Endothelial cell of umbilical vein (primary cell): ENCODE measurements at regions not wholly inside any gene's neighbourhood (a gene's known extent, or its start where the extent isn't known, plus 50 kb on each side); places are given as distances from the start of the nearest gene placed in this dataset.

Experiments used
- EZH2 ChIP-seq: IDR thresholded peaks from 2 replicates; pipeline ENCODE4 v1.6.1; 2012; ENCODE audit warnings: borderline replicate concordance, low read depth, mild to moderate bottlenecking, moderate library complexity, low read length, inconsistent platforms; ENCODE audit not compliant: severe bottlenecking
- FOS ChIP-seq: IDR thresholded peaks from 2 replicates; pipeline ENCODE4 v1.6.1; 2011; ENCODE audit warnings: mild to moderate bottlenecking, low read length, moderate library complexity, borderline replicate concordance; ENCODE audit not compliant: insufficient read depth
- JUN ChIP-seq: IDR thresholded peaks from 2 replicates; pipeline ENCODE4 v1.6.1; 2011; ENCODE audit warnings: borderline replicate concordance, low read depth; ENCODE audit not compliant: insufficient read length, insufficient read depth
- MAX ChIP-seq: IDR thresholded peaks from 2 replicates; pipeline ENCODE4 v1.6.1; 2011; ENCODE audit not compliant: insufficient read depth, insufficient read length
- MYC ChIP-seq: IDR thresholded peaks from one replicate; pipeline ENCODE4 v1.6.1; 2011; ENCODE audit warnings: mild to moderate bottlenecking, low read depth, low read length
- POLR2A ChIP-seq: IDR thresholded peaks from 2 replicates; pipeline ENCODE4 v1.6.1; 2012; ENCODE audit warnings: low read depth, mild to moderate bottlenecking, control low read depth, low read length
- POLR2AphosphoS5 ChIP-seq: IDR thresholded peaks from 2 replicates; pipeline ENCODE4 v1.6.1; 2012; ENCODE audit warnings: low read depth, mild to moderate bottlenecking, control low read depth, low read length, moderate library complexity; ENCODE audit not compliant: insufficient read depth
- TF ChIP-seq, protein P1 (sequence below), 2 donors: IDR thresholded peaks; 1 replicate in 1 of 2; 2 replicates in 1 of 2; pipeline ENCODE4 v1.5.1; 2011; ENCODE audit warnings: low read length in 2 of 2, mild to moderate bottlenecking in 2 of 2, moderate library complexity in 2 of 2, control low read depth in 1 of 2, inconsistent platforms in 1 of 2, low read depth in 1 of 2; ENCODE audit not compliant: insufficient read depth in 1 of 2; ENCODE audit errors: extremely low read depth in 1 of 2

DNA sequence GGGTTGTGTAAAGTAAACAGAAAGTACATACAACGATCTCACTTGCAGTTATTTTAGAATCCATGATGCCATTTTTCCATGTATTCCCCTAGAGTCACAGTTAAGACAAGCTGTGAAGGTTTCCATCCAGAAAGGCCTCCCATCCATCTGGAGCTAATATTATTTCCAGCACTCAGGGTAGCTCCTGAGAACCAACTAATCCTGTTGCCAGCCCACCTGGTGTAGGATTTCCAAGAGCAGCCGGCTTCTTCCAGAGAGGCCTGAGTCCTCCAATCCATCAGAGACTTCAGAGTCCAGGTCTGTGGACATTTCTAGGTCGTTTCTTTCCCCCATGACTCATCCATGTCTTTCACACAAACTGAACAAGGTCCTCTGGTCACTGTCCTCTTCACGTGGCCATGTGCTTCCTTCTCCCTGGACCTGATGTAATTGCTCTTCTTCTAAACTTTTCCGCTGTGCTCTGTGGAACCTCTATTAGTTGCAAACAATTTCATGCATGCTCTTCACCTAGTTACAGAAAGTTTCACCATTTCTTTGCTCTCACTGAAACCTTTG, 270.3 kb upstream of the TMTC4 start:
- TF ChIP-seq, protein P1, sequence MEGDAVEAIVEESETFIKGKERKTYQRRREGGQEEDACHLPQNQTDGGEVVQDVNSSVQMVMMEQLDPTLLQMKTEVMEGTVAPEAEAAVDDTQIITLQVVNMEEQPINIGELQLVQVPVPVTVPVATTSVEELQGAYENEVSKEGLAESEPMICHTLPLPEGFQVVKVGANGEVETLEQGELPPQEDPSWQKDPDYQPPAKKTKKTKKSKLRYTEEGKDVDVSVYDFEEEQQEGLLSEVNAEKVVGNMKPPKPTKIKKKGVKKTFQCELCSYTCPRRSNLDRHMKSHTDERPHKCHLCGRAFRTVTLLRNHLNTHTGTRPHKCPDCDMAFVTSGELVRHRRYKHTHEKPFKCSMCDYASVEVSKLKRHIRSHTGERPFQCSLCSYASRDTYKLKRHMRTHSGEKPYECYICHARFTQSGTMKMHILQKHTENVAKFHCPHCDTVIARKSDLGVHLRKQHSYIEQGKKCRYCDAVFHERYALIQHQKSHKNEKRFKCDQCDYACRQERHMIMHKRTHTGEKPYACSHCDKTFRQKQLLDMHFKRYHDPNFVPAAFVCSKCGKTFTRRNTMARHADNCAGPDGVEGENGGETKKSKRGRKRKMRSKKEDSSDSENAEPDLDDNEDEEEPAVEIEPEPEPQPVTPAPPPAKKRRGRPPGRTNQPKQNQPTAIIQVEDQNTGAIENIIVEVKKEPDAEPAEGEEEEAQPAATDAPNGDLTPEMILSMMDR (IDR thresholded peaks at IDR 0.05; ENCODE audit: extremely low read depth in 1 of 2, insufficient read depth in 1 of 2, low read depth in 1 of 2, low read length in 2 of 2): no peak
- TF ChIP-seq POLR2AphosphoS5: no peak
- no peak for TF ChIP-seq EZH2
- TF ChIP-seq POLR2A: no peak
- no peak for TF ChIP-seq MAX
- no peak for TF ChIP-seq JUN
- no peak for TF ChIP-seq FOS
- no peak for TF ChIP-seq MYC
